ENCODE measurements at regions not wholly inside any gene's neighbourhood (a gene's known extent, or its start where the extent isn't known, plus 50 kb on each side); places are given as distances from the start of the nearest gene placed in this dataset.

DNA sequence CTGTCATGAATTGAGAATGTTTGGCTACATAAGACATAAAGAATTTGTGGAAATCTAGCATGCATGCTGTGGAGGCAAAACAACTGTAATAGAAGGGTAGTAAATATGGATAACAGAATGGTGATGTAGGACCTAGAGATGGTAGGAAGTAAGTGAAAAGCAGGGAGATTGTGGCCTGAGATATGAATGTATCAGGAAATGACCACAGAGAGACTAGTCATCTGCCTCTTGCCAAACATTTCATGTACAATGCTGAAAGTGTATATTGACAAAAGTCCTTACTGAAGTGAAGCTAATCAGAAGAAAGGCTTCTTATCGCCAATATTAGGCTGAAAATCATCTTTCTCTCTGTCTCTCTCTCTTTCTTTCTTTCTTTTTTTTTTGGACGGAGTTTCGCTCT is 873.1 kb upstream of the CTNND2 start:
- no peak for TF ChIP-seq EP300 (IDR thresholded peaks at IDR 0.05)
- TF ChIP-seq POLR2A (IDR thresholded peaks at IDR 0.05) = no peak
- no peak for TF ChIP-seq CTCF (IDR thresholded peaks at IDR 0.05)
- no peak for TF ChIP-seq POLR2AphosphoS5 (IDR thresholded peaks at IDR 0.05)
- WGBS, 2 donors = 87 to 88% methylated on average over 3 of the region's 3 CpGs

GRCh38 chr5:12772276-12772675 is 868.0 kb upstream of the CTNND2 start:
- no peaks in the 10 kb centered on the region for H3K27me3 ChIP-seq
- no peak overlapping the region for H3K4me3 ChIP-seq
- no peaks in the 10 kb centered on the region for H3K4me1 ChIP-seq
- TF ChIP-seq CTCF (IDR thresholded peaks at IDR 0.05) (no peak), POLR2AphosphoS5 (IDR thresholded peaks at IDR 0.05) (no peak), POLR2A (IDR thresholded peaks at IDR 0.05) (no peak)
- no peak for ATAC-seq (ENCODE audit: low FRiP score in 2 of 2)
- H3K36me3 ChIP-seq = no peaks in the 10 kb centered on the region
- no peak overlapping the region for H3K27ac ChIP-seq
- no peaks in the 10 kb centered on the region for H3K9me3 ChIP-seq
- 83 to 88% methylated on average over 4 of the region's 4 CpGs for WGBS, 2 donors
- DNase-seq = no peak

More for the DNA sequence above, 873.1 kb upstream of the CTNND2 start:
- DNase-seq = no peak
- Histone ChIP-seq H3K27me3 (no peaks in the 10 kb centered on the region), H3K36me3 (no peaks in the 10 kb centered on the region), H3K9me3 (no peaks in the 10 kb centered on the region), H3K4me3 (no peak overlapping the region), H3K4me1 (no peaks in the 10 kb centered on the region), H3K27ac (no peak overlapping the region)
- no peak for ATAC-seq (ENCODE audit: low FRiP score in 2 of 2)

- Histone ChIP-seq H3K4me1 (no peaks in the 10 kb centered on the region), H3K27me3 (no peaks in the 10 kb centered on the region), H3K36me3 (no peaks in the 10 kb centered on the region), H3K27ac (no peak overlapping the region), H3K9me3 (no peaks in the 10 kb centered on the region), H3K4me3 (no peak overlapping the region)
- ATAC-seq (ENCODE audit: low FRiP score in 2 of 2) = no peak
- no peak for DNase-seq
- TF ChIP-seq POLR2A (IDR thresholded peaks at IDR 0.05) = no peak
- no peak for TF ChIP-seq EP300 (IDR thresholded peaks at IDR 0.05)
- no peak for TF ChIP-seq CTCF (IDR thresholded peaks at IDR 0.05)
- no peak for TF ChIP-seq POLR2AphosphoS5 (IDR thresholded peaks at IDR 0.05)
- 88 to 92% methylated on average over 2 of the region's 2 CpGs for WGBS, 2 donors
Measured at GRCh38 chr5:12759377-12759776, 855.1 kb upstream of the CTNND2 start.

DNA sequence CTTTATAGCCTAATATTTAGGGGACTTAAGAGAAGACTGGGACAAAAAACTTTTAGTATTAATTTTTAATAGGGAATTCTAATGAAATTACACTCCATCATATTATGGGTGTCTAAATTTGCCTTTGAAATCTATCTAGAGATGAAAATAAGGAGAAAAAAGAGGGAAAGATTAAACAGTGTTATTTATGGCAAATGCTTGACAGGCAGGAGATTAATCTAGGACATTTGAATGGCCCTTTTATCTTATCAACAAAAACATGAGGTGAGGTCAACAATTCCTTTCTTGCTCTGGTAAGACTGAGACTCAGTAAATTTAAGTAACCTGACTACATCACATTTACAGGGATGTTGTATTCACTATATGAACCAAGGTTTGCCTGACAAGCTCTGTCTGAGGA is 852.8 kb upstream of the CTNND2 start:
- no peaks in the 10 kb centered on the region for H3K36me3 ChIP-seq
- H3K27ac ChIP-seq = no peak overlapping the region
- H3K27me3 ChIP-seq = no peaks in the 10 kb centered on the region
- H3K9me3 ChIP-seq = no peaks in the 10 kb centered on the region
- TF ChIP-seq CTCF (IDR thresholded peaks at IDR 0.05) (no peak), POLR2AphosphoS5 (IDR thresholded peaks at IDR 0.05) (no peak), EP300 (IDR thresholded peaks at IDR 0.05) (no peak), POLR2A (IDR thresholded peaks at IDR 0.05) (no peak)
- DNase-seq (no peak), ATAC-seq (ENCODE audit: low FRiP score in 2 of 2) (no peak)
- no peak overlapping the region for H3K4me3 ChIP-seq
- no peaks in the 10 kb centered on the region for H3K4me1 ChIP-seq

DNA sequence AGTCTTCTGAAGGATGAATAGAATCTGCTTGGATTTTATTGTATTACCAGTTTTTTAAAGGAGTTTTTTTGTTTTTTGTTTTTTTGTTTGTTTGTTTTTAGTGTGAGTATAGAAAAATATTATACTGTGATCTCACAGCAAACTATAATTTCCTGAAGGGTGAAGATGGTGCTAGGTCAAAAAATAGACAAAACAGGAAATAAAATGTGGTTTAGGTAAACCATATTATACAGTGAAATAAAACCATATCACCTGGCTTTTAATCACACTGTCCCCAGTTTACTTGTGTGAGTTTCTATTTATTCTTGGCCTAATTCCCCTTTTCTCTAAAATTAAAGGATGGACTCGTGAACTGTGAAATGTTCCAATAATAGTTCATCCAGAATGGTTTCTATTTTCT is 841.3 kb upstream of the CTNND2 start:
- no peak for ATAC-seq (ENCODE audit: low FRiP score in 2 of 2)
- Histone ChIP-seq H3K27me3 (no peaks in the 10 kb centered on the region), H3K27ac (no peak overlapping the region), H3K4me3 (no peak overlapping the region), H3K4me1 (no peaks in the 10 kb centered on the region), H3K9me3 (no peaks in the 10 kb centered on the region), H3K36me3 (no peaks in the 10 kb centered on the region)
- WGBS, 2 donors = 85 to 89% methylated on average over 1 of the region's 1 CpG
- no peak for TF ChIP-seq POLR2AphosphoS5 (IDR thresholded peaks at IDR 0.05)
- TF ChIP-seq EP300 (IDR thresholded peaks at IDR 0.05) = no peak
- no peak for TF ChIP-seq POLR2A (IDR thresholded peaks at IDR 0.05)
- TF ChIP-seq CTCF (IDR thresholded peaks at IDR 0.05) = no peak
- DNase-seq = no peak

Measured in upper lobe of left lung (tissue), 6 donors.